Neural crest cell (in vitro differentiated cells): ENCODE measurements at regions not wholly inside any gene's neighbourhood (a gene's known extent, or its start where the extent isn't known, plus 50 kb on each side); places are given as distances from the start of the nearest gene placed in this dataset.

ENCODE experiments used
- DNase-seq: peaks from one replicate; pipeline ENCODE4 v3.0.0; 2021; ENCODE audit warnings: low read depth, mixed read lengths, low spot score
- H3K27ac Mint-ChIP-seq: one replicate; pipeline ENCODE4 v1.8.0; 2021; ENCODE audit warnings: mild to moderate bottlenecking, mixed read lengths; ENCODE audit not compliant: unreplicated experiment
- H3K27me3 Mint-ChIP-seq: 2 replicates; pipeline ENCODE4 v1.8.0; 2021; ENCODE audit warnings: low read depth, mild to moderate bottlenecking, mixed read lengths
- H3K36me3 Mint-ChIP-seq: 2 replicates; pipeline ENCODE4 v1.8.0; 2021; ENCODE audit warnings: low read depth, mild to moderate bottlenecking, mixed read lengths
- H3K4me1 Mint-ChIP-seq: 2 replicates; pipeline ENCODE4 v1.8.0; 2021; ENCODE audit warnings: mixed read lengths
- H3K4me3 Mint-ChIP-seq: one replicate; pipeline ENCODE4 v1.8.0; 2021; ENCODE audit warnings: mild to moderate bottlenecking, mixed read lengths
- H3K9me3 Mint-ChIP-seq: 2 replicates; pipeline ENCODE4 v1.8.0; 2021; ENCODE audit warnings: mixed read lengths
- TF ChIP-seq, protein P1 (sequence below): fragments of 200-600 bp; sonication (generic); conservative IDR thresholded peaks from 2 replicates; pipeline ENCODE4 v1.5.0; 2021; ENCODE audit warnings: antibody characterized with exemption, mild to moderate bottlenecking

GRCh38 chr1:84759756-84760155, 69.5 kb upstream of the SSX2IP start:
- DNase-seq, result no peak
- TF ChIP-seq, protein P1, sequence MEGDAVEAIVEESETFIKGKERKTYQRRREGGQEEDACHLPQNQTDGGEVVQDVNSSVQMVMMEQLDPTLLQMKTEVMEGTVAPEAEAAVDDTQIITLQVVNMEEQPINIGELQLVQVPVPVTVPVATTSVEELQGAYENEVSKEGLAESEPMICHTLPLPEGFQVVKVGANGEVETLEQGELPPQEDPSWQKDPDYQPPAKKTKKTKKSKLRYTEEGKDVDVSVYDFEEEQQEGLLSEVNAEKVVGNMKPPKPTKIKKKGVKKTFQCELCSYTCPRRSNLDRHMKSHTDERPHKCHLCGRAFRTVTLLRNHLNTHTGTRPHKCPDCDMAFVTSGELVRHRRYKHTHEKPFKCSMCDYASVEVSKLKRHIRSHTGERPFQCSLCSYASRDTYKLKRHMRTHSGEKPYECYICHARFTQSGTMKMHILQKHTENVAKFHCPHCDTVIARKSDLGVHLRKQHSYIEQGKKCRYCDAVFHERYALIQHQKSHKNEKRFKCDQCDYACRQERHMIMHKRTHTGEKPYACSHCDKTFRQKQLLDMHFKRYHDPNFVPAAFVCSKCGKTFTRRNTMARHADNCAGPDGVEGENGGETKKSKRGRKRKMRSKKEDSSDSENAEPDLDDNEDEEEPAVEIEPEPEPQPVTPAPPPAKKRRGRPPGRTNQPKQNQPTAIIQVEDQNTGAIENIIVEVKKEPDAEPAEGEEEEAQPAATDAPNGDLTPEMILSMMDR, result no peak
- Mint-ChIP-seq H3K4me3 (no peak overlapping the region), H3K9me3 (no peaks in the 10 kb centered on the region), H3K4me1 (peaks cover 12% of the 10 kb centered on the region), H3K36me3 (no peaks in the 10 kb centered on the region), H3K27me3 (peaks cover 11% of the 10 kb centered on the region), H3K27ac (peak overlapping the region; percentile 71)

DNA sequence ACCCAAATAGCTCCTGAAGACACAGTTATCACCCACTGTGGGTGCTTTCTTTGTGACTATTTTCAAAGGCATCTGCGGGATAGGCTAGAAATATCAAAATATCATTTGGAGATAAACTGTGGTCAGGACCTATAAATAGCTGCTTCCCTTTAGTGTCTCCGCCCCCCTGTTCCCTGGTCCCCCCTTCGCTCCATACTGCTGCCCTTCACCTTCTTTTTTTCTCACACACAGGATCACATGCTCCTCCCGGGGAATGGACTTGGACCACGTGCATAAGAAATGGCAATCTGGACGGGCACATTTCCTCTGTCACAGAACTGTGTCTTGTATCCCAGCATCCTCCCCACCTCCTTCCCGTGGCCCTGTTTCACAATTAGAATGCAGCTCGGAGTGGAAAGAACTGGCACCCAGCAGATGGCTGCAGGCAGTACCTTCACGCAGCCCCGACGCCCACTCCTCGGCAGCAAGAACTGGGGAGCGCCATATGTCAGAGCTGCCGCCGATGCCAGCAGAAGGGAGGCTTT, 68.8 kb upstream of the SSX2IP start:
- Mint-ChIP-seq H3K36me3 (no peaks in the 10 kb centered on the region), H3K27me3 (peaks cover 6% of the 10 kb centered on the region), H3K4me3 (no peak overlapping the region), H3K27ac (no peak overlapping the region), H3K9me3 (no peaks in the 10 kb centered on the region), H3K4me1 (peaks cover 12% of the 10 kb centered on the region)
- TF ChIP-seq, protein P1, result no peak
- DNase-seq, result no peak

DNA sequence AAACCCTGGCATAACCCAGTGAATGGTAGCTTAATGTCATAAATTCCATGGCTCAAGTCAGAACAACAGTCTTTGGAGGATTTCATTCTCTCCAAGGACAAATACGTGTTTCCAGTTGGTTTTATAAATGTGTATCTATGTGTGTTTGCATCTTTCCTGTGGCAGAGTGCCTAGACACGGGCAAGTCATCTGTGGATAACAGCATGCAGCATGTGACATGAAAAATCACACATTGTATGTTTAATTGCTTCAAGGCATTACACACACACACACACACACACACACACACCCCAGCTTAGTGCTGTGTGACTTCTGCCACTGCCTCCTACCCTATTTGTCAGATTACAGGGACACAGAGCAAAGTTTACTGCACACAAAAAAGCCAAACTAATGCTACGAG, 68.2 kb upstream of the SSX2IP start:
- no peak overlapping the region for H3K4me3 Mint-ChIP-seq
- H3K27ac Mint-ChIP-seq, result no peak overlapping the region
- no peaks in the 10 kb centered on the region for H3K36me3 Mint-ChIP-seq
- peaks cover 3% of the 10 kb centered on the region for H3K27me3 Mint-ChIP-seq
- no peaks in the 10 kb centered on the region for H3K9me3 Mint-ChIP-seq
- H3K4me1 Mint-ChIP-seq, result peaks cover 12% of the 10 kb centered on the region
- TF ChIP-seq, protein P1, result no peak
- DNase-seq, result no peak

GRCh38 chr1:84757301-84757700, 67.0 kb upstream of the SSX2IP start:
- no peak for DNase-seq
- Mint-ChIP-seq H3K36me3 (no peaks in the 10 kb centered on the region), H3K4me3 (no peak overlapping the region), H3K9me3 (no peaks in the 10 kb centered on the region), H3K27me3 (peaks cover 4% of the 10 kb centered on the region), H3K4me1 (peaks cover 16% of the 10 kb centered on the region), H3K27ac (no peak overlapping the region)
- TF ChIP-seq, protein P1, result peak; percentile 47

- H3K27me3 Mint-ChIP-seq, result peaks cover 4% of the 10 kb centered on the region
- TF ChIP-seq, protein P1, result no peak
- H3K36me3 Mint-ChIP-seq, result no peaks in the 10 kb centered on the region
- H3K4me3 Mint-ChIP-seq, result no peak overlapping the region
- no peak overlapping the region for H3K27ac Mint-ChIP-seq
- peaks cover 16% of the 10 kb centered on the region for H3K4me1 Mint-ChIP-seq
- no peaks in the 10 kb centered on the region for H3K9me3 Mint-ChIP-seq
- no peak for DNase-seq
Observed at GRCh38 chr1:84756455-84757082, 66.3 kb upstream of the SSX2IP start.
